EL (cell line): ENCODE measurements at regions not wholly inside any gene's neighbourhood (a gene's known extent, or its start where the extent isn't known, plus 50 kb on each side); places are given as distances from the start of the nearest gene placed in this dataset.

Experiments used
- DNase-seq: peaks from one replicate; pipeline ENCODE4 v3.0.0-alpha.2; 2016

DNA sequence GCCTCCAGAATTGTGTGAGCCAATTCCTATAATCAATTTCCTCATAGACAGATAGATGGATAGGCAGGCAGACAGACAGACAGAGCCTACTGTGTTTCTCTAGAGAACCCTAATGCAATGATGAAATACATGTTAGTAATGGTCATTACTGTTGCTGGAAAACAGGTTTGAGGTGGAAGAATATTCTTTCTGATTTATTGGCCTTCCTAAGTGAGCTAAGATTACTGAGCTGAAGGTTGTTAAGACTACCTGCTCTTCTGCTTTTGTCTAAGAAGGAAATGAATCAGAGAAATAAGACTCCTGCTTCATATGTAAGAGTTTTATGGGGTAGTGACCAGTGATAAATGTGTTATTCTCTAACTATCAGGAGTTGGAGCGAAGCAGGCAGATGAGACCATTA, 219.9 kb downstream of the ELAVL2 start:
- DNase-seq: no peak

DNA sequence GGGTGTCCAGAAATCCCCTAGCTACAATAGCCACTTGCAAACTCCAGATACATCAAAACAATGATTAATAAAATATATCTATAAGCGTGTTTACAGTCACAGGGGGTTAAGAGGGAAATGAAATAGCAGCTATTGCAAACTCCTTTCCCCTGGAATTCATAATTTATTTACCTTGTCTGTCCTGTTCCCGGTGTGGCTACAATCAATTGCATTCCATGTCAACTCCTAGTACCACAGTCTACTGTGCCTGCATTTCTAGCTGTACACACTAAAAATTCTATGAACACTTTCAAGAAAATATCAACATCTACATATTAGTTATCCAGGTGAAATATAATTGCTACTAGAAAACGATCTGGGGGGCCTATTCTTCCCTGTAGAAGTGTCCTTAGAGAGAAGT, 217.6 kb downstream of the ELAVL2 start:
- no peak for DNase-seq

DNA sequence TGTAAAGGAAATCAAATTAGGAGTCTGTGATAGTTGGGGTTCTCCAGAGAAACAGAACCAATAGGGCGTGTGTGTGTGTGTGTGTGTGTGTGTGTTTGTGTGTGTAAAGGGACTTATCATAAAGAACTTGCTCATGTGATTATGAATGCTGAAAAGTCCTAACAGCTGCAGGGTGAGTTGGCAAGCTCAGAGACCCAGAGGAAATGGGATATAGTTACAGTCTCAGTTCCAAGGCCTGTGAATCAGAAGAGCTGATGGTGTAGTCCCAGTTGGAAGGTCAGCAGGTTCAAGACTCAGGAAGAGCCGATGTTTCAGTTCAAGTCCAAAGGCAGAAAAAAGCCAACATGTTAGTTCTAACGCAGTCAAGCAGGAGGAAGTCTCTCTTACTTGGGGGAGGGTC, 214.2 kb downstream of the ELAVL2 start:
- no peak for DNase-seq

DNA sequence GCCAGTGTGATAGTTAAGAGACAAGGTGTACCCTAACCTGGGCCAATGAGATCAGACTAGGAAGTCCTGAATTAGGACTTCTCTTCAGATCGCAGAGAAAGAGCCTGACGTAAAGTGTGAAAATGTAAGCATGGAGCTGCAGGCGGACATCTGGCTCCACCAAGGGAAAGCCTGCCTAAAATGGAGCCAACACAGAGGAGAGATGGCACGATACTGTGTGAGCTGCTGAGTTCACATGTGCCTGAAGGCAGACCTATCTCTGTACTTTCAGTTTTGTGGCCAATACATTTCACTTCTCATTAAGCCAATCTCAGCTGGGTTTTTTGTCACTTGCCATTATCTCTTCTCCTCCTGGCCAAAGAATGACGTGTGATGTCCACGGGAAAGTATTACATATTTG, 210.5 kb downstream of the ELAVL2 start:
- DNase-seq: no peak

DNA sequence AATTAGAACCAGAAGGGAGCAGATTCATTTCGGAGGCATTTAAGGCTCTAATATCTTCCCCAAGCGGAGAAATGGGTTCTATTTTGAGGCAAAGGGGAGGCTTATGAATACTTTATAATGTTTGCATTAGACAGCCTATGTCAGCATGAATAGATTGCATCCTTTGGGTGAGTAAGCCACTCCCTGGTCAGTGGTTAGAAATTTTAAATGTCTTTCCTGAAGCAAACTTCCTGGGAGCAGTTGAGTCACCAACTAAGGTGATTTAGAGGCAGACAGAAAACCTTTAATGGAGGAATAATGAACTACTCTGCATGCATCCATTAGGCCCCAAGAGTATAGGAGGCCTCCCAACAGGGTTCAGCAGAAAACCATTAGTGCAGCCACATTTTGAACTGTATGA, 204.9 kb downstream of the ELAVL2 start:
- no peak for DNase-seq

DNA sequence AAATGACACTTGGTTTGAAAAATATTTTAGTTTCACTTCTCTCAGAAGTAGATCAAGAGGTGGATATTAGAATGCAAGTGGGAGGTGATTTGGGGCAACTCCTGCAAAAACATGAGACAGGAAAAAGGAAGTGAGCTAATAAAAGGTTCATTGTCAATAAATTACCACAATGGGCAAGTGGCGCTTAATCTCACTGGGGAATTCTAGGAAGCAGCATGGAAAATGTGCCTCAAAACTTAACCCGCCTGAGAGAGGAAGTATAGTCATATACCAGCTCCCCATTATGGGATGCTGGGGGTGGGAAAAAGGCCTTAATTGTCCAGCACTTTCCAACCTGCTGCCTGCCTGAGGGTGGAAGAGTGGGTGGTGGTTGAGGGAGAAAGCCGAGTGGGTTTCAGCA, 204.1 kb downstream of the ELAVL2 start:
- no peak for DNase-seq

DNA sequence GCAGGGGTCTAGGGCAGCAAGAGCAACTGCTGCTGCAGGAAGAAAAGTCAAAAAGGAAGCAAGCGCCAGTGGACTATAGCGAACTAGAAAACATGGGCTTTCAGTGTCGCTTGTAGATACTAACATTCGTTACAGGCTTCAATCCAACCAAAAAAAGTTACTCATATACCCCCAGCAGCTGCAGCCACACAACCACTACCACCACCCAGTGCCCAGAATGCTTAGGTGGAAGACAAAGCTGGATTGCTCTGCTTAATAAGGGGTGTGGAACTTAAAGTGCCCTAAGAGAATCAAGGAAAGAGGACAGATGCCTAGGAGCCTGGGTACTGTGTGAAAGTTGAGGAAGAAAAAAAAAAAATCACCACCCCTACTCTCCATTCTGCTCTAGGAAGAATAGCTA, 203.6 kb downstream of the ELAVL2 start:
- no peak for DNase-seq

DNA sequence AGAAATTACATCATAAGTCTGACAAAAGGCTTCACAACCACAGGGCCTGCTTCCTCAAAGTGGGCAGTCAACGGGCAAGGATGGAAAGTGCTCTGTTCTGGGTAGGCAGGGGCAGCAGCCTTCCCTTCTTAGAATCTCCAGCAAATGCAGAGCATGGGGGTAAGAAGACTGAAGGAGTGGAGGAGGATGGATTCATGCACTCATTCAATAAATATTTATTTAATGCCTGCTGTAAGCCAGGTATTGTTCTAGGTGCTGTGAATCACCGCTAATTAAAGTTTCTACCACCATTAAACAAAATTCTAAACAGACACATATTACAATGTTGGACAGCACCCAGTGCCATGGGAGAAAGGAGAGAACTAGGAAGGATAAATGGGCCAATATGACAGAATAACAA, 195.6 kb downstream of the ELAVL2 start:
- DNase-seq: no peak

DNA sequence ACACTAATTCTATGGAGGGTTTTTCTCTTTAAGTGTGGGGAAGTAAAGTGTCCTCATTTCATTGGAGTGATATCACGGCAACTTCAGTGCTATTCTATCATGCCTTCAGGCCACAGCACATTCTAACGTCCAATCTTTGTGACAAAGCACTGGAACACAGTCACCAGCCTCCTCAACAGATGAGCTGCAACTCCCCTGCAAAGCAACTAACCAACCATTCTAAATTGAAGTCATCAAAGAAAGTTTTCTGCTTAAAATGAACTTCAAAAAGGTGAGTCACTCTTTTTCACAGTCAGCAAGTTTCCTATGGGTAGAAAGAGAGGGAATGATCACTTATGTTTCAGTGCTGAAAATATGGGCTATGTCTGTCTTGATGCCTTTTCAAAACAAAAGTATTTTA, 190.8 kb downstream of the ELAVL2 start:
- no peak for DNase-seq

DNA sequence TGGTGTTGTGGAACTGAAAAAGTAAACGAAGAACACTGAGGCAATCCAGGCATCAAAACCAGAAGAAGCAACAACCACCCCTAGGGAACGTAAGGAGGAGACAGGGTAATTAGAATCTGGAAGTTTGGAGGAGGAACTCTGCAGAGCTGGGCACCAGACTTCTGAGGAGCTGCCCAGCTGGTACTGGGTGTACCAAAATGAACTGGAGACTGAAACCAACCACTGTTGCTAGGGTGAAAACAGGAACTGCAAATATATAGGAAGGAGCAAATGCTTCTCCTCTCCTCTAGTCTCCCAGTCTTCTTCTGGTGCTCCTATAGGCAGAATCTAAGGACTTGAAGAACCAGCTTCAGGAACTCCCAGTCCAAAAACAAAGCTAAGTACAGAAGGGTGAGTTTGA, 189.8 kb downstream of the ELAVL2 start:
- DNase-seq: no peak

DNA sequence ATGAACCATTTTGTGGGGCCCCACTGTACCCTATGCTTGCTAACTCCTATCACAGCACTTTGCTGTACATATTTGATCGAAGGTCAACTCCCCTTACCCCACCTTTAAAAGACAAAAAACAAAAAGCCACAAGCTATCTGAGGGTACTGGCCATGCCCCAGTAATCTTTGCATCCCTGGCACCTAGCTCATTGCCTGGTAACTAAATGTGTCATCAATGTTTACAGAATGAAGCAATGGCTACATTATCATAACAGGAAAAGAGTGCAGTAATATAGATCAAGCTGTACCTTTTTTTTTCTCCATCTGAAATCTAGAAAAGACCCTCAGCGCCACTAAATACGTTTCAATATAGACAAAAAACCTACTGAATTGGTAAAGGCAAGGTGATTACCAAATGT, 188.0 kb downstream of the ELAVL2 start:
- no peak for DNase-seq

DNA sequence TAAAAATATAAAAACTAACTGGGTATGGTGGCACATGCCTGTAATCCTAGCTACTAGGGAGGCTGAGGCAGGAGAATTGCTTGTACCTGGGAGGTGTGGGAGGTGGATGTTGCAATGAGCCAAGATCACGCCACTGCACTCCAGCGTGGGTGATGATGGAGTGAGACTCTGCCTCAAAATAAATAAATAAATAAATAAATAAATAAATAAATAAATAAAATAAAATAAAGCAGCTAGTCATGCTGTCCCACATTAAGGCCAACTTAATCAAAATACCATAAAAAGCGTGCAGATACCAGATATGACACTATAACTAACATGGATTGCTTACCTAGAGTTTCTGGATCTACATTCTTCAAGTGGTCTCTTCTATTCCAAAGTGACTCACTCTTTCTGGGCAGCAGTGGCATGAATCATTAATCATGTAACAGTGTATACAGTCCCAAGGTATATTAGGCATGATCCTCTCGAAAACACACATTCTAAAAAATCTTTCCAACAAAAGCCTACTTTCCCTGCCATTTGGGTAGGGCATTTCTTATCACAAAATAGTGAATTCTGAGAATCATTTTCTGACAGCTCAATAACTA, 187.1 kb downstream of the ELAVL2 start:
- DNase-seq: no peak
